ENCODE measurements at regions not wholly inside any gene's neighbourhood (a gene's known extent, or its start where the extent isn't known, plus 50 kb on each side); places are given as distances from the start of the nearest gene placed in this dataset.

GRCh38 chr14:76305268-76305826 lies 70.6 kb upstream of the ESRRB start:
- H3K36me3 ChIP-seq, result no peaks in the 10 kb centered on the region
- WGBS, 5 donors, result 48 to 71% (median 63%) methylated on average over 11 of the region's 11 CpGs
- no peaks in the 10 kb centered on the region for H3K9me3 ChIP-seq
- H3K4me3 ChIP-seq, result no peak overlapping the region
- H3K4me1 ChIP-seq, result no peaks in the 10 kb centered on the region
- H3K27me3 ChIP-seq (replicated peaks in 1 of 7), result peaks cover 0 to 10% (median 4%) of the 10 kb centered on the region in 7 donors
- intact Hi-C loops (cut with DNase I; ENCODE audit: low total_unique reads), result no loop called here
- no peak for DNase-seq
- no peak overlapping the region for H3K27ac ChIP-seq
- no peak for TF ChIP-seq POLR2AphosphoS5 (IDR thresholded peaks at IDR 0.05)

GRCh38 chr14:76306131-76306530 lies 69.8 kb upstream of the ESRRB start:
- intact Hi-C loops (cut with DNase I; ENCODE audit: low total_unique reads), result no loop called here
- Histone ChIP-seq H3K4me3 (no peak overlapping the region), H3K36me3 (no peaks in the 10 kb centered on the region), H3K4me1 (no peaks in the 10 kb centered on the region), H3K9me3 (no peaks in the 10 kb centered on the region), H3K27ac (no peak overlapping the region), H3K27me3 (replicated peaks in 1 of 7) (peaks cover 0 to 16% (median 4%) of the 10 kb centered on the region in 7 donors)
- 76 to 90% (median 83%) methylated on average over 12 of the region's 12 CpGs for WGBS, 5 donors
- TF ChIP-seq, protein P1, sequence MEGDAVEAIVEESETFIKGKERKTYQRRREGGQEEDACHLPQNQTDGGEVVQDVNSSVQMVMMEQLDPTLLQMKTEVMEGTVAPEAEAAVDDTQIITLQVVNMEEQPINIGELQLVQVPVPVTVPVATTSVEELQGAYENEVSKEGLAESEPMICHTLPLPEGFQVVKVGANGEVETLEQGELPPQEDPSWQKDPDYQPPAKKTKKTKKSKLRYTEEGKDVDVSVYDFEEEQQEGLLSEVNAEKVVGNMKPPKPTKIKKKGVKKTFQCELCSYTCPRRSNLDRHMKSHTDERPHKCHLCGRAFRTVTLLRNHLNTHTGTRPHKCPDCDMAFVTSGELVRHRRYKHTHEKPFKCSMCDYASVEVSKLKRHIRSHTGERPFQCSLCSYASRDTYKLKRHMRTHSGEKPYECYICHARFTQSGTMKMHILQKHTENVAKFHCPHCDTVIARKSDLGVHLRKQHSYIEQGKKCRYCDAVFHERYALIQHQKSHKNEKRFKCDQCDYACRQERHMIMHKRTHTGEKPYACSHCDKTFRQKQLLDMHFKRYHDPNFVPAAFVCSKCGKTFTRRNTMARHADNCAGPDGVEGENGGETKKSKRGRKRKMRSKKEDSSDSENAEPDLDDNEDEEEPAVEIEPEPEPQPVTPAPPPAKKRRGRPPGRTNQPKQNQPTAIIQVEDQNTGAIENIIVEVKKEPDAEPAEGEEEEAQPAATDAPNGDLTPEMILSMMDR (IDR thresholded peaks at IDR 0.05 in 8 of 11, conservative IDR thresholded peaks at IDR 0.05 in 3 of 11), result no peak
- TF ChIP-seq POLR2A (IDR thresholded peaks at IDR 0.05), result no peak
- TF ChIP-seq POLR2AphosphoS5 (IDR thresholded peaks at IDR 0.05), result no peak
- DNase-seq, result no peak

GRCh38 chr14:76307786-76308780 lies 67.9 kb upstream of the ESRRB start:
- intact Hi-C loops (cut with DNase I; ENCODE audit: low total_unique reads), result no loop called here
- H3K4me3 ChIP-seq, result no peak overlapping the region
- H3K27me3 ChIP-seq (replicated peaks in 1 of 7), result peaks cover 0 to 23% (median 9%) of the 10 kb centered on the region in 7 donors
- DNase-seq, result no peak
- H3K4me1 ChIP-seq, result no peaks in the 10 kb centered on the region
- no peak overlapping the region for H3K27ac ChIP-seq
- WGBS, 5 donors, result 87 to 94% (median 90%) methylated on average over 15 of the region's 15 CpGs
- H3K9me3 ChIP-seq, result no peaks in the 10 kb centered on the region
- TF ChIP-seq, protein P1 (IDR thresholded peaks at IDR 0.05 in 8 of 11, conservative IDR thresholded peaks at IDR 0.05 in 3 of 11), result no peak
- TF ChIP-seq POLR2AphosphoS5 (IDR thresholded peaks at IDR 0.05), result no peak
- TF ChIP-seq POLR2A (IDR thresholded peaks at IDR 0.05), result no peak
- no peaks in the 10 kb centered on the region for H3K36me3 ChIP-seq

DNA sequence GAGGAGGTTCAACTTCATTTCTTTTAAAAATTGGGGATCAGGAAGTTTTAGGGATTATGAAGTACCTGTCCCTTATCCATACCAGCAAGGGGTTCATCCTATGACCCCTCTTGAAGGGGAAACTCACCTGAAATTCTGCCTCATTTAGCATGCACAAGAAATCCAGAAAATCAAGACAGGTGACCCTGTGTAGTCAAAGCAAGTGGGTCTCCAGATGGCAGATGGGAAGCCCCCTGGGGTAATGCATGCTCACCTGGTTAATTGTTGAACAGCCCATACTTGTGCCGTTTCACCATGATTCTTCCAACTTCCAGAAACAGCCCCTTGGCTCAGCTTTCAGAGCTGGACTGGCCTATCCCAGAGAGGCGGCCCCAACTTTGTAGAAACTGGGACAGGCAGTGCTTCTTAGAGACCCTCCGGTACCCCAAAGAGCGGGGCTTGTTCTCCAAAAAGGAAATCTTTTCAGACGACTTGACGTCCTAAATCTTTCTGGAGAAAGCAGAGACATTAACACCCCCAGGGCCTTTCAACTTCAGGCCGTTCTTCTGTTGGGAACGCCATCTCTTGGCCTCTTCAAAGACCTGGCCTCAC lies 66.3 kb upstream of the ESRRB start:
- intact Hi-C loops (cut with DNase I; ENCODE audit: low total_unique reads), result no loop called here
- Histone ChIP-seq H3K9me3 (no peaks in the 10 kb centered on the region), H3K27ac (no peak overlapping the region), H3K4me1 (no peaks in the 10 kb centered on the region), H3K4me3 (no peak overlapping the region), H3K36me3 (no peaks in the 10 kb centered on the region), H3K27me3 (replicated peaks in 1 of 7) (peaks cover 0 to 23% (median 9%) of the 10 kb centered on the region in 7 donors)
- WGBS, 5 donors, result 74 to 82% (median 79%) methylated on average over 8 of the region's 8 CpGs
- TF ChIP-seq POLR2A (IDR thresholded peaks at IDR 0.05), result no peak
- TF ChIP-seq, protein P1 (IDR thresholded peaks at IDR 0.05 in 8 of 11, conservative IDR thresholded peaks at IDR 0.05 in 3 of 11), result peak in 2 of 11 experiments; percentile 6 to 16
- no peak for TF ChIP-seq POLR2AphosphoS5 (IDR thresholded peaks at IDR 0.05)
- no peak for DNase-seq

All from spleen (tissue), 11 donors.